Peyer's patch (tissue), 4 donors: ENCODE measurements at regions not wholly inside any gene's neighbourhood (a gene's known extent, or its start where the extent isn't known, plus 50 kb on each side); places are given as distances from the start of the nearest gene placed in this dataset.

Source experiments
- POLR2A ChIP-seq, 2 donors: fragments of 450-650 bp; IDR thresholded peaks; one replicate each; pipeline ENCODE4 v1.5.1; 2017; ENCODE audit warnings: antibody characterized with exemption in 2 of 2, mild to moderate bottlenecking in 2 of 2, moderate library complexity in 2 of 2
- TF ChIP-seq, protein P1 (sequence below), 6 experiments: fragments of 450-650 bp in 4 of 6; fragments of 200-600 bp in 2 of 6; sonication (generic) in 1 of 6; IDR thresholded peaks; one replicate each; pipeline ENCODE4 v1.5.1; 2017 to 2019; ENCODE audit warnings: antibody characterized with exemption in 6 of 6, mild to moderate bottlenecking in 3 of 6, moderate library complexity in 1 of 6

DNA sequence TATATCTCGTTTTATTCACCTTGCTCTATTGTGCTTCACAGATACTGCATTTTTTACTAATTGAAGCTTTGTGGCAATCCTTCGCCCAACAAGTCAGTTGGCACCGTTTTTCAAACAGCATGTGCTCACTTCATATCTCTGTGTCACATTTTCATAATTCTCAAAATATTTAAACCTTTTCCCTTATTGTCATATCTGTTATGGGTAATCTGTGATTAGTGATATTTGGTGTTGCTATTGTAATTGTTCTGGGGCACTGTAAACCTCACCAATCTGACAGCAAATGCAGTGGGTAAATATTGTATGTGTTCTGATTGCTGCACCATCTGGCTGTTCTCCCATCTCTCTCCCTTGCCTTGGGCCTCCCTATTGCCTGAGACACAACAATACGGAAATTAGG, 191.3 kb downstream of the BTG1 start:
- TF ChIP-seq, protein P1, sequence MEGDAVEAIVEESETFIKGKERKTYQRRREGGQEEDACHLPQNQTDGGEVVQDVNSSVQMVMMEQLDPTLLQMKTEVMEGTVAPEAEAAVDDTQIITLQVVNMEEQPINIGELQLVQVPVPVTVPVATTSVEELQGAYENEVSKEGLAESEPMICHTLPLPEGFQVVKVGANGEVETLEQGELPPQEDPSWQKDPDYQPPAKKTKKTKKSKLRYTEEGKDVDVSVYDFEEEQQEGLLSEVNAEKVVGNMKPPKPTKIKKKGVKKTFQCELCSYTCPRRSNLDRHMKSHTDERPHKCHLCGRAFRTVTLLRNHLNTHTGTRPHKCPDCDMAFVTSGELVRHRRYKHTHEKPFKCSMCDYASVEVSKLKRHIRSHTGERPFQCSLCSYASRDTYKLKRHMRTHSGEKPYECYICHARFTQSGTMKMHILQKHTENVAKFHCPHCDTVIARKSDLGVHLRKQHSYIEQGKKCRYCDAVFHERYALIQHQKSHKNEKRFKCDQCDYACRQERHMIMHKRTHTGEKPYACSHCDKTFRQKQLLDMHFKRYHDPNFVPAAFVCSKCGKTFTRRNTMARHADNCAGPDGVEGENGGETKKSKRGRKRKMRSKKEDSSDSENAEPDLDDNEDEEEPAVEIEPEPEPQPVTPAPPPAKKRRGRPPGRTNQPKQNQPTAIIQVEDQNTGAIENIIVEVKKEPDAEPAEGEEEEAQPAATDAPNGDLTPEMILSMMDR (IDR thresholded peaks at IDR 0.05): no peak
- TF ChIP-seq POLR2A (IDR thresholded peaks at IDR 0.05): no peak
